NCI-H1417 (cell line): ENCODE measurements at regions not wholly inside any gene's neighbourhood (a gene's known extent, or its start where the extent isn't known, plus 50 kb on each side); places are given as distances from the start of the nearest gene placed in this dataset.

Source experiments
- DNase-seq, 3 experiments: peaks; one replicate each; lab custom pipeline; 2025; lab: John Stamatoyannopoulos, UW

GRCh38 chr4:140316799-140317198, 56.6 kb upstream of the SCOC start:
- no peak for DNase-seq

GRCh38 chr4:140315970-140316369, 57.5 kb upstream of the SCOC start:
- DNase-seq = no peak

GRCh38 chr4:140315438-140315837, 58.0 kb upstream of the SCOC start:
- DNase-seq = no peak

- DNase-seq = no peak
Measured at GRCh38 chr4:140315019-140315418, 58.4 kb upstream of the SCOC start.

- no peak for DNase-seq
Measured at GRCh38 chr4:140312100-140312499, 61.3 kb upstream of the SCOC start.

- DNase-seq = no peak
Measured at GRCh38 chr4:140311257-140311835, 62.1 kb upstream of the SCOC start.

GRCh38 chr4:140309124-140309870, 64.1 kb upstream of the SCOC start:
- DNase-seq = no peak

- peak in 1 of 3 experiments; percentile 24 for DNase-seq
Measured at GRCh38 chr4:140308366-140309123, 64.9 kb upstream of the SCOC start.

- peak in 1 of 3 experiments; percentile 24 for DNase-seq
Measured at GRCh38 chr4:140305053-140305452, 68.4 kb upstream of the SCOC start.

GRCh38 chr4:140304346-140304745, 69.1 kb upstream of the SCOC start:
- no peak for DNase-seq

GRCh38 chr4:140302151-140302859, 71.1 kb upstream of the SCOC start:
- DNase-seq = no peak

GRCh38 chr4:140300271-140300970, 73.0 kb upstream of the SCOC start:
- peak in 2 of 3 experiments; percentile 23 to 50 for DNase-seq

GRCh38 chr4:140298001-140298400, 75.4 kb upstream of the SCOC start:
- peak in 2 of 3 experiments; percentile 25 to 36 for DNase-seq

GRCh38 chr4:140297221-140297570, 76.2 kb upstream of the SCOC start:
- peak in 1 of 3 experiments; percentile 27 for DNase-seq

GRCh38 chr4:140296335-140297220, 76.9 kb upstream of the SCOC start:
- peak; percentile 32 to 88 (median 79) for DNase-seq

- no peak for DNase-seq
Measured at GRCh38 chr4:140293979-140294378, 79.5 kb upstream of the SCOC start.

GRCh38 chr4:140291259-140291658, 82.2 kb upstream of the SCOC start:
- no peak for DNase-seq

- DNase-seq = no peak
Measured at GRCh38 chr4:140289486-140289885, 84.0 kb upstream of the SCOC start.

- DNase-seq = no peak
Measured at GRCh38 chr4:140286456-140286855, 87.0 kb upstream of the SCOC start.

- DNase-seq = no peak
Measured at GRCh38 chr4:140284456-140284855, 89.0 kb upstream of the SCOC start.
